Astrocyte of the cerebellum (primary cell): ENCODE measurements at regions not wholly inside any gene's neighbourhood (a gene's known extent, or its start where the extent isn't known, plus 50 kb on each side); places are given as distances from the start of the nearest gene placed in this dataset.

Source experiments
- DNase-seq: peaks from one replicate; pipeline ENCODE4 v3.0.0-alpha.2; 2011; ENCODE audit warnings: low read depth
- H3K4me3 ChIP-seq: 2 replicates; pipeline ENCODE4 v1.5.1; 2011; ENCODE audit warnings: mild to moderate bottlenecking, low read depth, low read length, moderate library complexity
- CTCF ChIP-seq: IDR thresholded peaks from 2 replicates; pipeline ENCODE4 v1.5.1; 2012; ENCODE audit warnings: low read length, low read depth, moderate library complexity, mild to moderate bottlenecking; ENCODE audit errors: missing control alignments
- in situ Hi-C: cut with HindIII; loops from 2 replicates; pipeline ENCODE4 v1.10.0; 2017; ENCODE audit warnings: low sequenced_read_pairs

DNA sequence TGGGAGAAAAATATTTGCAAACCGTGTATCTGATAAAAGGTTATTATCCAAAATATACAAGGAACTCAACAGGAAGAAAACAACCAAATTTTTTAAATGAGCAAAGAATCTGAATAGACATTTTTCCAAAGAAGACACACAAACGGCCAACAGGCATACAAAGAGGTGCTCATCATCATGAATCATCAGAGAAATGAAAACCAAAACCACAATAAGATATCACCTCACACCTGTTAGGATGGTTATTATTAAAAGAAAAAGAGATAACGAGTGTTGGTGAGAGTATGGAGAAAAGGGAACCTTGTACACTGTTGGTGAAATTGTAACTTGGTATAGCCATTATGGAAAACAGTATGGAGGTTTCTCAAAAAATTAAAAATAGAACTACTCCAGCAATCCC, 463.3 kb downstream of the IRS1 start:
- in situ Hi-C loops, result no loop called here
- DNase-seq, result no peak

DNA sequence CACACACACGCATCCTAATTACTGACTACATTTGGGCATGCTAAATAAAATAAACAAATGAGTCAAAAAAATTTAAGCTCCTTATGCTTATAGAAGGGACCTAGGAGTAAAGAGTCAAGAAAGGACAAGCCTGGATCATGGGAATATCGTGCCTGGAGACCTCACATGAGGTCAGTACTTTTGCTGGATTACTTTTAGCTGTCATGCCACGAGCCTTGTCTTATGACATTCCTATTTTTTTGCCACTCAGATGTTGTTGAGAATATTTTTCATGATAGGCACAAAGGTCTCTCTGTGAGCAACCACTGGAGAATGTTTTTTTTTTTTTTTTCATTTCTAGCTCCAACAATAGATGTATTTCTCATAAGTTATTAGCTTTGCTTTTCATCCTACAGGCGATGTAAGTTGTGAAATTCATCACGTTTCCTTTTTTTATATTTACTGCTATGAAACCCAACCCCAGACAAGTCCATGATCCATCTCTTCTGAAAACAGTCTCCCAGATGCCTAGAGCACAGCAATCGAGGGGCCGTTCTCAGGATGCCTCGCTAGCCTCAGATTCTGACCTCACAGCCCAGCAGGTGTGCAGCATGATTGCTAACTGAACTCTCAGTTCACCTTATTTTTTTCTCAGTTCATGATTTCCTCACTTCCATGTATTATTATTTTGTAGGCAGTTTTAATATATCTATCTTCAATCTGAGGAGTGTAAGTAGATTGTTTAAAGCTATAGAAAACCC, 464.5 kb downstream of the IRS1 start:
- no peak for TF ChIP-seq CTCF
- no peak overlapping the region for H3K4me3 ChIP-seq
- no peak for DNase-seq
- in situ Hi-C loops, result no loop called here

More for the DNA sequence above, 463.3 kb downstream of the IRS1 start:
- no peak overlapping the region for H3K4me3 ChIP-seq
- TF ChIP-seq CTCF, result no peak

GRCh38 chr2:226333388-226333787, 466.2 kb downstream of the IRS1 start:
- H3K4me3 ChIP-seq, result no peak overlapping the region
- in situ Hi-C loops, result no loop called here
- no peak for DNase-seq
- TF ChIP-seq CTCF, result no peak

DNA sequence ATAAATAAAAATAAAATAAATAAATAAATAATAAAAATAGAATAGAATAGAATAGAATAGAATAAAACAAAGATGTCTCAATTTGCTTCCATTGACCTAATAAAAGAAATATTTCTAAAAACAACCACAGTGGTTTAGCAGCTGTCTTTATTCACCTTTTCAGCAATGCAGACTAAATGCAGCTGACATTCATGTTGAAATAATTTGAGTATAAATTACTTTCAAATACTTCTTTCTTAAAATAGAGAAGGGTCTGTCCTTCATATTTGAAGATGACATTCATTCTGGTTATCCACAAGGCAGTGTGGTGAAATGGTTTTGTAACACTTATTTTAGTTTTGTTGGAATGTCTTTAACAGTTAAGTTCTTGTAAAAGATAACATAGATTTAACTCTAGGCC, 469.4 kb downstream of the IRS1 start:
- in situ Hi-C loops, result no loop called here
- no peak overlapping the region for H3K4me3 ChIP-seq
- no peak for TF ChIP-seq CTCF
- DNase-seq, result no peak

DNA sequence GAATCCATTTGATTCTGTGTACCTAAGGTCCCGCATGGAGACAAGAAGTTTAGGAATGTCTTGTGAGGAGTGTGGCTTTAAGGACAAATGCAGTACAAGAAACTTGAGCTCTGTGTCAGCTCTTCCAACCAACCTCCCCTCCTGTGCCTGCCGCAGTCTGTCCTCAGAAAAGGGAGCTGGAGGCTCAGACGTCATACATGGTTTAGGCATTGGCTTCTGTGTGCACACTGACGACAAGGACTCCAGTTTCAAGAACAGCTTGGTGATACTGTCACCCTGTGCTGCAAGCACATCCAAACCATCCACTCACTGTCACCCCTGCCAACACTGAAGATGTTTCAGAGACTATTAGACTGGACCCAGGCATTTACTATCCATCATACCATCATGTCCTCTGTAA, 470.4 kb downstream of the IRS1 start:
- in situ Hi-C loops, result no loop called here
- no peak for TF ChIP-seq CTCF
- no peak for DNase-seq
- no peak overlapping the region for H3K4me3 ChIP-seq

DNA sequence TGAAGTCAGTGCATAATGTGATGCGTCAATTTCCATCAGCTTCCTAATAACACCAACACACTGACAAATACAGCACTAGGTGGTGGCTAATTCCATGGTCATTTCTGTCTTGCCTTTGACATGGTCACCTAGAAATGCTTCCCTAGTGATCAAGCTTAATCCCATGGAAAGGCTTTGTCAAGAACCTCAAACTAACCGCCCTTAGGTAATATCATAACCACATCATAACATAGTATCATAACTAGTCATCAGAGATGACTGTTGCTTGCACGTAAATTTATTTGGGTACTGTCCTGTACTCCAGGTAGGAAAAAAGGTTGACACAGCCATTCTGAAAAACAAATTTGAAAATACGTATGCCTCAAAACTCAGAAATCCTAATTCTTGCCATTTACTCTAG, 471.8 kb downstream of the IRS1 start:
- no peak overlapping the region for H3K4me3 ChIP-seq
- in situ Hi-C loops, result no loop called here
- no peak for TF ChIP-seq CTCF
- DNase-seq, result no peak
